ENCODE measurements at regions not wholly inside any gene's neighbourhood (a gene's known extent, or its start where the extent isn't known, plus 50 kb on each side); places are given as distances from the start of the nearest gene placed in this dataset.

- no peak for DNase-seq
- Mint-ChIP-seq H3K27ac (no peak overlapping the region), H3K36me3 (ENCODE audit: low read depth) (no peaks in the 10 kb centered on the region), H3K4me3 (no peak overlapping the region), H3K9me3 (peaks cover 2% of the 10 kb centered on the region), H3K4me1 (ENCODE audit: low read depth) (no peaks in the 10 kb centered on the region), H3K27me3 (ENCODE audit: low read depth) (no peaks in the 10 kb centered on the region)
- CTCF ChIA-PET, result no interaction called here
- intact Hi-C loops (cut with micrococcal nuclease), result no loop called here
These were observed 1362.7 kb upstream of the FAM98A start for GRCh38 chr2:34961822-34962221.

GRCh38 chr2:34954758-34955157 lies 1355.7 kb upstream of the FAM98A start:
- CTCF ChIA-PET, result no interaction called here
- DNase-seq, result no peak
- Mint-ChIP-seq H3K4me1 (ENCODE audit: low read depth) (no peaks in the 10 kb centered on the region), H3K36me3 (ENCODE audit: low read depth) (no peaks in the 10 kb centered on the region), H3K27me3 (ENCODE audit: low read depth) (no peaks in the 10 kb centered on the region), H3K9me3 (peaks cover 2% of the 10 kb centered on the region), H3K27ac (no peak overlapping the region), H3K4me3 (no peak overlapping the region)
- intact Hi-C loops (cut with micrococcal nuclease), result no loop called here

- H3K4me3 Mint-ChIP-seq, result no peak overlapping the region
- no peak for DNase-seq
- H3K9me3 Mint-ChIP-seq, result peaks cover 1% of the 10 kb centered on the region
- no peaks in the 10 kb centered on the region for H3K27me3 Mint-ChIP-seq (ENCODE audit: low read depth)
- H3K36me3 Mint-ChIP-seq (ENCODE audit: low read depth), result no peaks in the 10 kb centered on the region
- intact Hi-C loops (cut with micrococcal nuclease), result no loop called here
- H3K4me1 Mint-ChIP-seq (ENCODE audit: low read depth), result no peaks in the 10 kb centered on the region
- H3K27ac Mint-ChIP-seq, result no peak overlapping the region
- CTCF ChIA-PET, result no interaction called here
These were observed 1351.7 kb upstream of the FAM98A start for GRCh38 chr2:34950797-34951196.

- H3K4me1 Mint-ChIP-seq (ENCODE audit: low read depth), result no peaks in the 10 kb centered on the region
- no peak overlapping the region for H3K27ac Mint-ChIP-seq
These were observed 1350.2 kb upstream of the FAM98A start for GRCh38 chr2:34949316-34949715.

GRCh38 chr2:34936089-34936488 lies 1337.0 kb upstream of the FAM98A start:
- Mint-ChIP-seq H3K36me3 (ENCODE audit: low read depth) (no peaks in the 10 kb centered on the region), H3K4me1 (ENCODE audit: low read depth) (no peaks in the 10 kb centered on the region), H3K4me3 (no peak overlapping the region), H3K27ac (no peak overlapping the region), H3K9me3 (peaks cover 6% of the 10 kb centered on the region), H3K27me3 (ENCODE audit: low read depth) (no peaks in the 10 kb centered on the region)
- CTCF ChIA-PET, result no interaction called here
- intact Hi-C loops (cut with micrococcal nuclease), result no loop called here
- no peak for DNase-seq

More at GRCh38 chr2:34949316-34949715, 1350.2 kb upstream of the FAM98A start:
- no peaks in the 10 kb centered on the region for H3K9me3 Mint-ChIP-seq
- CTCF ChIA-PET, result no interaction called here
- no peak overlapping the region for H3K4me3 Mint-ChIP-seq
- no peaks in the 10 kb centered on the region for H3K36me3 Mint-ChIP-seq (ENCODE audit: low read depth)
- intact Hi-C loops (cut with micrococcal nuclease), result no loop called here
- H3K27me3 Mint-ChIP-seq (ENCODE audit: low read depth), result no peaks in the 10 kb centered on the region
- no peak for DNase-seq

GRCh38 chr2:34912084-34912483 lies 1313.0 kb upstream of the FAM98A start:
- no peak for DNase-seq
- no peaks in the 10 kb centered on the region for H3K4me1 Mint-ChIP-seq (ENCODE audit: low read depth)
- H3K27me3 Mint-ChIP-seq (ENCODE audit: low read depth), result no peaks in the 10 kb centered on the region
- H3K4me3 Mint-ChIP-seq, result no peak overlapping the region
- no peak overlapping the region for H3K27ac Mint-ChIP-seq
- intact Hi-C loops (cut with micrococcal nuclease), result no loop called here
- H3K9me3 Mint-ChIP-seq, result no peaks in the 10 kb centered on the region
- CTCF ChIA-PET, result interaction anchor here (0.7 kb wide), 1 partner anchor 1260 kb away, joined by 3 read pairs; no protein-coding TSS in a partner anchor
- H3K36me3 Mint-ChIP-seq (ENCODE audit: low read depth), result no peaks in the 10 kb centered on the region

- Mint-ChIP-seq H3K27ac (no peak overlapping the region), H3K36me3 (ENCODE audit: low read depth) (no peaks in the 10 kb centered on the region), H3K9me3 (no peaks in the 10 kb centered on the region), H3K4me1 (ENCODE audit: low read depth) (no peaks in the 10 kb centered on the region), H3K27me3 (ENCODE audit: low read depth) (no peaks in the 10 kb centered on the region), H3K4me3 (no peak overlapping the region)
- CTCF ChIA-PET, result no interaction called here
- no peak for DNase-seq
- intact Hi-C loops (cut with micrococcal nuclease), result no loop called here
These were observed 1311.0 kb upstream of the FAM98A start for GRCh38 chr2:34909992-34910705.

- H3K4me3 Mint-ChIP-seq, result no peak overlapping the region
- intact Hi-C loops (cut with micrococcal nuclease), result no loop called here
- no peaks in the 10 kb centered on the region for H3K9me3 Mint-ChIP-seq
- H3K27ac Mint-ChIP-seq, result no peak overlapping the region
- no peaks in the 10 kb centered on the region for H3K4me1 Mint-ChIP-seq (ENCODE audit: low read depth)
- no peak for DNase-seq
- H3K36me3 Mint-ChIP-seq (ENCODE audit: low read depth), result no peaks in the 10 kb centered on the region
- no peaks in the 10 kb centered on the region for H3K27me3 Mint-ChIP-seq (ENCODE audit: low read depth)
- CTCF ChIA-PET, result no interaction called here
These were observed 1308.7 kb upstream of the FAM98A start for GRCh38 chr2:34907812-34908211.

- Mint-ChIP-seq H3K4me1 (ENCODE audit: low read depth) (no peaks in the 10 kb centered on the region), H3K36me3 (ENCODE audit: low read depth) (no peaks in the 10 kb centered on the region), H3K27me3 (ENCODE audit: low read depth) (no peaks in the 10 kb centered on the region), H3K9me3 (no peaks in the 10 kb centered on the region), H3K4me3 (no peak overlapping the region), H3K27ac (no peak overlapping the region)
- intact Hi-C loops (cut with micrococcal nuclease), result no loop called here
- DNase-seq, result no peak
- CTCF ChIA-PET, result interaction anchor here (1.5 kb wide), 1 partner anchor 9 kb away, joined by 3 read pairs; no protein-coding TSS in a partner anchor
These were observed 1302.6 kb upstream of the FAM98A start for GRCh38 chr2:34901739-34902138.

GRCh38 chr2:34899079-34899478 lies 1300.0 kb upstream of the FAM98A start:
- H3K4me3 Mint-ChIP-seq, result no peak overlapping the region
- intact Hi-C loops (cut with micrococcal nuclease), result no loop called here
- CTCF ChIA-PET, result no interaction called here
- DNase-seq, result no peak
- no peaks in the 10 kb centered on the region for H3K9me3 Mint-ChIP-seq
- H3K4me1 Mint-ChIP-seq (ENCODE audit: low read depth), result no peaks in the 10 kb centered on the region
- H3K36me3 Mint-ChIP-seq (ENCODE audit: low read depth), result no peaks in the 10 kb centered on the region
- no peak overlapping the region for H3K27ac Mint-ChIP-seq
- H3K27me3 Mint-ChIP-seq (ENCODE audit: low read depth), result no peaks in the 10 kb centered on the region

- no peak overlapping the region for H3K27ac Mint-ChIP-seq
- H3K36me3 Mint-ChIP-seq (ENCODE audit: low read depth), result no peaks in the 10 kb centered on the region
- H3K4me1 Mint-ChIP-seq (ENCODE audit: low read depth), result no peaks in the 10 kb centered on the region
- intact Hi-C loops (cut with micrococcal nuclease), result no loop called here
- H3K4me3 Mint-ChIP-seq, result no peak overlapping the region
- H3K27me3 Mint-ChIP-seq (ENCODE audit: low read depth), result no peaks in the 10 kb centered on the region
- H3K9me3 Mint-ChIP-seq, result no peaks in the 10 kb centered on the region
- CTCF ChIA-PET, result interaction anchor here (1.0 kb wide), 1 partner anchor 9 kb away, joined by 3 read pairs; no protein-coding TSS in a partner anchor
- no peak for DNase-seq
These were observed 1293.7 kb upstream of the FAM98A start for GRCh38 chr2:34892766-34893165.

- no peak for DNase-seq
- Mint-ChIP-seq H3K9me3 (no peaks in the 10 kb centered on the region), H3K4me1 (ENCODE audit: low read depth) (no peaks in the 10 kb centered on the region), H3K36me3 (ENCODE audit: low read depth) (no peaks in the 10 kb centered on the region), H3K4me3 (no peak overlapping the region), H3K27me3 (ENCODE audit: low read depth) (no peaks in the 10 kb centered on the region), H3K27ac (no peak overlapping the region)
- CTCF ChIA-PET, result interaction anchor here (1.0 kb wide), 1 partner anchor 9 kb away, joined by 3 read pairs; no protein-coding TSS in a partner anchor
- intact Hi-C loops (cut with micrococcal nuclease), result no loop called here
These were observed 1293.2 kb upstream of the FAM98A start for GRCh38 chr2:34892256-34892655.

GRCh38 chr2:34875091-34875745 lies 1276.1 kb upstream of the FAM98A start:
- H3K27me3 Mint-ChIP-seq (ENCODE audit: low read depth), result no peaks in the 10 kb centered on the region
- no peaks in the 10 kb centered on the region for H3K4me1 Mint-ChIP-seq (ENCODE audit: low read depth)
- intact Hi-C loops (cut with micrococcal nuclease), result no loop called here
- no peak for DNase-seq
- H3K27ac Mint-ChIP-seq, result no peak overlapping the region
- H3K36me3 Mint-ChIP-seq (ENCODE audit: low read depth), result no peaks in the 10 kb centered on the region
- peaks cover 2% of the 10 kb centered on the region for H3K9me3 Mint-ChIP-seq
- CTCF ChIA-PET, result no interaction called here
- no peak overlapping the region for H3K4me3 Mint-ChIP-seq

All from activated naive CD4-positive, alpha-beta T cell treated with anti-CD3 and anti-CD28 coated beads for 36 hours (primary cell).